Mucosa of rectum (tissue), 2 donors: ENCODE measurements at regions not wholly inside any gene's neighbourhood (a gene's known extent, or its start where the extent isn't known, plus 50 kb on each side); places are given as distances from the start of the nearest gene placed in this dataset.

Experiments
- H3K27ac ChIP-seq, 2 donors: one replicate each; pipeline ENCODE4 v1.7.0; 2013; ENCODE audit warnings: inconsistent platforms in 2 of 2, low read depth in 2 of 2, low read length in 2 of 2
- H3K27me3 ChIP-seq, 2 donors: one replicate each; pipeline ENCODE4 v1.7.0; 2013; ENCODE audit warnings: low read length in 2 of 2; ENCODE audit not compliant: control insufficient read depth in 2 of 2, insufficient read depth in 2 of 2
- H3K36me3 ChIP-seq, 2 donors: one replicate each; pipeline ENCODE4 v1.7.0; 2013; ENCODE audit warnings: low read length in 2 of 2; ENCODE audit not compliant: control insufficient read depth in 2 of 2, insufficient read depth in 2 of 2
- H3K4me1 ChIP-seq, 2 donors: one replicate each; pipeline ENCODE4 v1.7.0; 2013; ENCODE audit warnings: low read length in 2 of 2, mild to moderate bottlenecking in 1 of 2; ENCODE audit not compliant: control insufficient read depth in 2 of 2, insufficient read depth in 2 of 2
- H3K4me3 ChIP-seq, 2 donors: one replicate each; pipeline ENCODE4 v1.7.0; 2013; ENCODE audit warnings: low read length in 2 of 2
- H3K9ac ChIP-seq, 2 donors: one replicate each; pipeline ENCODE4 v1.7.0; 2013; ENCODE audit warnings: low read length in 2 of 2, low read depth in 1 of 2, mild to moderate bottlenecking in 1 of 2
- H3K9me3 ChIP-seq, 2 donors: one replicate each; pipeline ENCODE4 v1.7.0; 2013; ENCODE audit warnings: low read length in 2 of 2; ENCODE audit not compliant: control insufficient read depth in 2 of 2
- donor health status: healthy.
- donor health status: Normal muscosa, but diverticular disease.

GRCh38 chr22:25403811-25404471 is 160.5 kb upstream of the GRK3 start:
- Histone ChIP-seq H3K27ac (peak overlapping the region; percentile 74 to 77), H3K9ac (peak overlapping the region; percentile 72 to 80), H3K36me3 (no peaks in the 10 kb centered on the region), H3K9me3 (no peaks in the 10 kb centered on the region), H3K27me3 (no peaks in the 10 kb centered on the region), H3K4me3 (peak overlapping the region; percentile 69 to 82), H3K4me1 (peaks cover 30 to 41% of the 10 kb centered on the region in 2 donors)

GRCh38 chr22:25404556-25404927 is 159.9 kb upstream of the GRK3 start:
- H3K4me3 ChIP-seq = peak overlapping the region; percentile 69 to 82
- no peaks in the 10 kb centered on the region for H3K27me3 ChIP-seq
- H3K9ac ChIP-seq = peak overlapping the region; percentile 72 to 80
- no peaks in the 10 kb centered on the region for H3K9me3 ChIP-seq
- peak overlapping the region; percentile 74 to 77 for H3K27ac ChIP-seq
- no peaks in the 10 kb centered on the region for H3K36me3 ChIP-seq
- peaks cover 30 to 41% of the 10 kb centered on the region in 2 donors for H3K4me1 ChIP-seq

GRCh38 chr22:25404928-25405816 is 159.3 kb upstream of the GRK3 start:
- Histone ChIP-seq H3K27ac (peak overlapping the region; percentile 74 to 88), H3K36me3 (no peaks in the 10 kb centered on the region), H3K27me3 (no peaks in the 10 kb centered on the region), H3K4me1 (peaks cover 30 to 41% of the 10 kb centered on the region in 2 donors), H3K9ac (peak overlapping the region; percentile 77 to 87), H3K9me3 (no peaks in the 10 kb centered on the region), H3K4me3 (peak overlapping the region; percentile 74 to 82)

- Histone ChIP-seq H3K9me3 (no peaks in the 10 kb centered on the region), H3K9ac (peak overlapping the region; percentile 77 to 87), H3K27ac (peak overlapping the region; percentile 71 to 88), H3K27me3 (no peaks in the 10 kb centered on the region), H3K4me3 (peak overlapping the region; percentile 74), H3K4me1 (peaks cover 24 to 35% of the 10 kb centered on the region in 2 donors), H3K36me3 (no peaks in the 10 kb centered on the region)
Observed at GRCh38 chr22:25405841-25406509, 158.5 kb upstream of the GRK3 start.

- H3K4me1 ChIP-seq = peaks cover 22 to 31% of the 10 kb centered on the region in 2 donors
- H3K9me3 ChIP-seq = no peaks in the 10 kb centered on the region
- H3K9ac ChIP-seq = no peak overlapping the region
- H3K27ac ChIP-seq = no peak overlapping the region
- H3K36me3 ChIP-seq = no peaks in the 10 kb centered on the region
- H3K4me3 ChIP-seq = no peak overlapping the region
- no peaks in the 10 kb centered on the region for H3K27me3 ChIP-seq
Observed at GRCh38 chr22:25406510-25407210, 157.8 kb upstream of the GRK3 start.

- H3K27ac ChIP-seq = no peak overlapping the region
- no peak overlapping the region for H3K9ac ChIP-seq
- no peaks in the 10 kb centered on the region for H3K27me3 ChIP-seq
- H3K4me3 ChIP-seq = no peak overlapping the region
- H3K9me3 ChIP-seq = no peaks in the 10 kb centered on the region
- peaks cover 18 to 27% of the 10 kb centered on the region in 2 donors for H3K4me1 ChIP-seq
- H3K36me3 ChIP-seq = no peaks in the 10 kb centered on the region
Observed at GRCh38 chr22:25407226-25407858, 157.1 kb upstream of the GRK3 start.

- no peak overlapping the region for H3K27ac ChIP-seq
- H3K4me1 ChIP-seq = peaks cover 14 to 23% of the 10 kb centered on the region in 2 donors
- H3K27me3 ChIP-seq = no peaks in the 10 kb centered on the region
- no peaks in the 10 kb centered on the region for H3K36me3 ChIP-seq
- no peaks in the 10 kb centered on the region for H3K9me3 ChIP-seq
- H3K9ac ChIP-seq = no peak overlapping the region
- H3K4me3 ChIP-seq = no peak overlapping the region
Observed at GRCh38 chr22:25407859-25408229, 156.6 kb upstream of the GRK3 start.

- H3K4me3 ChIP-seq = no peak overlapping the region
- no peak overlapping the region for H3K9ac ChIP-seq
- H3K27ac ChIP-seq = no peak overlapping the region
- H3K27me3 ChIP-seq = no peaks in the 10 kb centered on the region
- H3K4me1 ChIP-seq = peaks cover under 1 to 9% of the 10 kb centered on the region in 2 donors
- H3K9me3 ChIP-seq = peaks cover 0 to 2% of the 10 kb centered on the region in 2 donors
- H3K36me3 ChIP-seq = no peaks in the 10 kb centered on the region
Observed at GRCh38 chr22:25409240-25409639, 155.2 kb upstream of the GRK3 start.

GRCh38 chr22:25410849-25411248 is 153.6 kb upstream of the GRK3 start:
- peaks cover 0 to 3% of the 10 kb centered on the region in 2 donors for H3K4me1 ChIP-seq
- no peak overlapping the region for H3K4me3 ChIP-seq
- no peak overlapping the region for H3K27ac ChIP-seq
- H3K9ac ChIP-seq = no peak overlapping the region
- no peaks in the 10 kb centered on the region for H3K27me3 ChIP-seq
- no peaks in the 10 kb centered on the region for H3K36me3 ChIP-seq
- peaks cover 0 to 2% of the 10 kb centered on the region in 2 donors for H3K9me3 ChIP-seq
